Endothelial cell of hepatic sinusoid (primary cell): ENCODE measurements at regions not wholly inside any gene's neighbourhood (a gene's known extent, or its start where the extent isn't known, plus 50 kb on each side); places are given as distances from the start of the nearest gene placed in this dataset.

Experiments used
- in situ Hi-C: cut with HindIII; loops from 2 replicates; pipeline ENCODE4 v1.10.0; 2017; ENCODE audit warnings: low sequenced_read_pairs

DNA sequence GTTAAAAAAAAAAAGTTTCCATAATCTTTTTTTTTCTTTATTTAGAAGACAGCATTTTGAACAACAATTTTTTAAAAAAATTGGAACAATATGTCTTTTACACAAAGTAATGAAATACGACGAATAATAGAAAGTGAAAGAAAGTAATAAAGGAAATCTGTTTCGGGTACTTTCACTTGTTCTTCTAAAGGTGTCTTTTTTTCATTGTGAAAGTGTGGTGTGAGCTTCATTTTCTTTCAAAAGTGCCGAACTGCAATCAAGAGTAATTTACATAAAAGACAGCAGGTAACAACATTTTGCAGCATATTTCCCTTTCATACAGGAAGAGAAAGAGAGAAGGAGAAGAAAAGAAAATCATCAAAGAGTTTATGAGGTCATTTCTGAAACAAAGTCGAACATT, 159.7 kb upstream of the CDH12 start:
- in situ Hi-C loops, result no loop called here

DNA sequence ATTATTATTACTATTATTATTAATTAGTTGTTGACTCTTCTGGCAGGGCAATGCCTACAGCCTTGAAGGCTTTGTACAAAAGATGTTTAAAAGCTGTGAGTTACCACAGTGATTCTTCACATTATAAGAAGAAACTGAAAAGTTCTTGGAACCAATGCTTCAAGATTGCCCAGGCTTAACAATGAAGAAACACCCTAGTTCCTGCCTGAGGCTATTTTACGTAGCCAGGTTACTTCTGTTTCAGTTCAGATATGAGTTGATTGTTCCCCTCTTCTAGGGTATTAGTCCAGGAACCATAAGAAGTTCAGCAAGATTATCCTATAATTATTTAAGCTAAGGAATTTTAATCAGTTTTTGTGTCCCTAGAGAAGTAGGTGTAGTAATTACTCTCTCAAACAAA, 154.6 kb upstream of the CDH12 start:
- in situ Hi-C loops, result no loop called here

DNA sequence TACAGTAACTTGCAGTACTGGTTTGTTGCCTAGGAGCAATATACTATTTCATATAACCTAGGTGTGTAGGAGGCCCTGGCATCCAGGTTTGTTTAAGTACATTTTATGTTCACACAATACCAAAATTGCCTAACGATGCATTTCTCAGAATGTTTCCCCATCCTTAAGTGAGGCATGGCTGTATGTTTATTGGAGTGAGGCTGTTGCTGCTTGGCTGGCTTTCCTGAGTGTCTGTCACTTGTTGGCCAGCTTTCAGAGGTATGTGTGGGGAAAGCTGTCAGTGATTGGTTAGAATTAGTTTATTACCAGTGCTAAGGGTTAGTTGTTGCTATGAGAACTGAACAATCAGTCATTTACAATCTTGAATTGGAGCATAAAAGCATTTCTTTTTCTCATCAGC, 154.1 kb upstream of the CDH12 start:
- in situ Hi-C loops, result no loop called here

DNA sequence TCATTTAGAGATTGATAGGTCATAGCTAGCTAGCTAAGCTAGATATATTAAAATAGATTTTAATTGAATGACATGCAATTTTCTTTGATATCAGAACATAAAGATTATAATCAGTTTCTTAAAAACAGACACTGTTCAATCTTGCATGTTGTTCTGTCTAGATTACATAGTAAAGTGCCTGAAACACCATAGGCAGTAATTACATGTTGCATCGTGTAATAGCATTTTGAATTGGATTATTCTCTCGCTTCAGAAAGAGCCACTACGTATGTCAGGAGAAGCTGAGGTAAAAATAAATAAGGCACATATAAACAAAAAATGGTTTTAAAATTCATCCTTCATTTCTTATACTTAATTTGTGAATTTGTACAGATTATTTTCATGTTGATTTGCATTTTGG, 148.0 kb upstream of the CDH12 start:
- in situ Hi-C loops, result no loop called here

DNA sequence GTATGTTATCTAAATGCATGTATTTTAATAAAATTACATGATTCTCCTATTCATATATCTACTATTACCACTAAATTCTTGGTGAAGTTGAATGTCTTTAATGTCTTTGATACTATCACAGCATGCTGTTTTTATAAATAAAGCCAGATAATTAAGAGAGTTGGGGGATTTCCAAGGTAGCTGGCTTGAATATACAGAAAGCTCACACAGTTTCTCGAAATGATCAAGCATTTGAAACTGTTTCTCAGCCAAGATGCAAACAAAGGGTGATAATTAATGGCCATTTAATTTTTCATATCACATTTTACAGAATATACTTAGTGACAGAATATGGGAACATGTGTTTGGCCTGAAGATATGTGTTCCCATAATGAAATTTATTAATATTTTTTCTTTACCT, 145.6 kb upstream of the CDH12 start:
- in situ Hi-C loops, result no loop called here

DNA sequence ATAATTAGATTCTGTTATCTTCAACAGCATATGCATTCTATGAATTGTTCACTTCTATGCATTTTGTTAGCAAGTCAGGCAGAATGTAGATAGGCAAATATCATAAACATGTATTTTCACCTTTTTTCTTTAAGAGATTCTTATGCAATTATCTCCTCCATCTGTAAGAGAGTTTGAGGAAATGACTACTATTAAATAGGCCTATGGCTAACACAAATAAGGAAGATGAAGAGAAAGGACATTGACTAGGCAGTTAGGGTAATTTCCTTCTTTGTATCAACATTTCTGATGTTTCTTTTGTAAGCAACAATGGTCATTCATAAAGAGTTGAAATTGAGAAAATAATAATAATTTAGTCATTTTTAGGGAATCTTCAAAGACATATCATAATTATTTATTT, 145.2 kb upstream of the CDH12 start:
- in situ Hi-C loops, result no loop called here

- in situ Hi-C loops, result no loop called here
These were observed 135.8 kb upstream of the CDH12 start for GRCh38 chr5:22988937-22989336.

DNA sequence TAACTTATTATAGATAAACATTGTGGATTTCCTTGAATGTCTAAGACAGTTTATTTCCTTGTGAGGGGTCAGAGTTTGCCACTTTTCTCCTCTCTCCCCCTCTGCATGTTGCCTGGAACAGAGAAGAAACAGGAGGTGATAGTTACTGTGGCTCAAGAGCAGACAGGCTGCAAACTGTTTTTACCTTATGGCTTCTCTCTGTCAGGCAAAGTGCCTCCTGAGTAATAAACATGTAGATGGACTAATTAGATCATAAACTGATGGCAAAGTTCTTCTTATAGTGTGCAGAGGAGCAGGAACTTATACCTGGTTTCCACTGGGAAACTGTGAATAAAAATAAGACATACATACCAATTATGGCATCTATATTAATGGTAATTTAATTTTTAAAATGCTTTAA, 133.1 kb upstream of the CDH12 start:
- in situ Hi-C loops, result no loop called here

GRCh38 chr5:22985446-22985845, 132.3 kb upstream of the CDH12 start:
- in situ Hi-C loops, result no loop called here

- in situ Hi-C loops, result no loop called here
These were observed 117.9 kb upstream of the CDH12 start for GRCh38 chr5:22970956-22971618.

GRCh38 chr5:22970491-22970890, 117.3 kb upstream of the CDH12 start:
- in situ Hi-C loops, result no loop called here

GRCh38 chr5:22968386-22968785, 115.2 kb upstream of the CDH12 start:
- in situ Hi-C loops, result no loop called here

DNA sequence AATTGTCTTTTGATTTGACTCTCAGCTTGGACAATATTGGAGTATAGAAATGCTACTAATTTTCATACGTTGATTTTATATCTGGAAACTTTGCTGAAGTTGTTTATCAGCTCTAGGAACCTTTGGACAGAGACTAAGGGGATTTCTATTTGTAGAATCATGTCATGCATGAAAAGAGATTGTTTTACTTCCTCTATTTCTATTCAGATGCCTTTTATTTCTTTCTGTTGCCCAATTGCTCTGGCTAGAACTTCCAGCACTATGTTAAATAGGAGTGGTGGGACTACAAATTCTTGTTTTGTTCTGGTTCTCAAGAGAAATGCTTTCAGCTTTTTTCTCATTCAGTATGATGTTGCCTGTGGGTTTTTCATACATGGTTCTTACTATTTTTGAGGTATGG, 112.8 kb upstream of the CDH12 start:
- in situ Hi-C loops, result no loop called here

DNA sequence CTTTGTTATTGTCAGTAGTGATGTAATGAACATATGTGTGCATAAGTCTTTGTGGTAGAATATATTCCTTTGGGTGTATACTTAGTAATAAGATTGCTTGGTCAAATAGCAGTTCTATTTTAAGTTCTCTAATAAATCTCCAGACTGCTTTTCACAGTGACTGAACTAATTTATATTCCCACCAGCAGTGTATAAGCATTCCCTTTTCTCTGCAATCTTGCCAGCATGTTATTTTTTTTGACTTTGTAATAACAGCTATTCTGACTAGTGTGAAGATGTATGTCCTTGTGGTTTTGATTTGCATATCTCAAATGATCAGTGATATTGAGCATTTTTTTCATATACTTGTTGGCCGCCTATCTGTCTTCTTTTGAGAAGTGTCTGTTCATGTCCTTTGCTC, 111.5 kb upstream of the CDH12 start:
- in situ Hi-C loops, result no loop called here

- in situ Hi-C loops, result no loop called here
These were observed 105.5 kb upstream of the CDH12 start for GRCh38 chr5:22958462-22959262.

DNA sequence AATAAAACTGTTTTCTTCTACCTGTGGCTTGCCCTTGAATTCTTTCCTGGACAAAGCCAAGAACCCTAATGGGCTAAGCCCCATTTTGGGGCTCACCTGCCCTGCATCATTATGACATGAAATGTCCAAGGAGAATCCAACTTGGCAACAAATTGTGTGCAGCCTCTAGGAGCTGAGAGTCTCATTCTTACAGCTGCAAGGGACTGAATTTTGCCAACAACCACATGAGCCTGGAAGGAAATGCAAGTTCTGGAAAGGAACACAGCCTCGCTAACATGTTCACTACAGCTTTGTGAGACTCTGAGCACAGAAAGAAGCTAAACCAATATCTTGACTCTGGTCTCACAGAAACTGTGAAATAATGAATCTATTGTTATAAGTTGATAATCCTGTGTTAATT, 94.8 kb upstream of the CDH12 start:
- in situ Hi-C loops, result no loop called here

DNA sequence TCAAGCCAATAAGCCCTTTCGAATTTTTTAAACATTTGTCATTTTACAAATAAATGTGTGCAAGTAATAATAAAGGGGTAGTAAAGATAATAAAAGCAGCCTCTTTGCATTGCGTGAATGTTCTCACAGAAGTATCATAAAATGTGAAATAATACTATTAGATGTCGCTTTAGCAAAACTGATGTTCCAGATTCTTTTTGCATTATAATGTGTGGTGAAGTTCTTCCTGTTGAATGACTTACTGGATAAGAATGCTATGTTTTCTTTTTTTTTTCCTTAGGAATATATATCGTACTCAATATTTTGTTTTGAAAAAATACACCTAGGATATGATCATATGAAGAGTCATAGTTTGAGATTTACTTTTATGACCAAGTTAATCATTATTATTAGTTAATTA, 85.2 kb upstream of the CDH12 start:
- in situ Hi-C loops, result no loop called here

GRCh38 chr5:22928821-22929482, 75.8 kb upstream of the CDH12 start:
- in situ Hi-C loops, result no loop called here

GRCh38 chr5:22926574-22926973, 73.4 kb upstream of the CDH12 start:
- in situ Hi-C loops, result no loop called here

DNA sequence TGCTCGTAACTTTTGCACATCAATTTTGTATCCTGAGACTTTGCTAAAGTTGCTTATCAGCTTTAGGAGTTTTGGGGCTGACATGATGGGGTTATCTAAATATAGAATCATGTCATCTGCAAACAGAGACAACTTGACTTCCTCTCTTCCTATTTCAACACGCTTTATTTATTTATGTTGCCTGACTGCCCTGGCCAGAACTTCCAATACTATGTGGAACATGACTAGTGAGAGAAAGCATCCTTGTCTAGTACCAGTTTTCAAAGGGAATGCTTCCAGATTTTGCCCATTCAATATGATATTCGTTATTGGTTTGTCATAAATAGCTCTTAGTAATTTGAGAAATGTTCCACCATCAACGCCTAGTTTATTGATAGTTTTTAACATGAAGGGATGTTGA, 65.4 kb upstream of the CDH12 start:
- in situ Hi-C loops, result no loop called here

- in situ Hi-C loops, result no loop called here
These were observed 63.2 kb upstream of the CDH12 start for GRCh38 chr5:22916393-22916792.

DNA sequence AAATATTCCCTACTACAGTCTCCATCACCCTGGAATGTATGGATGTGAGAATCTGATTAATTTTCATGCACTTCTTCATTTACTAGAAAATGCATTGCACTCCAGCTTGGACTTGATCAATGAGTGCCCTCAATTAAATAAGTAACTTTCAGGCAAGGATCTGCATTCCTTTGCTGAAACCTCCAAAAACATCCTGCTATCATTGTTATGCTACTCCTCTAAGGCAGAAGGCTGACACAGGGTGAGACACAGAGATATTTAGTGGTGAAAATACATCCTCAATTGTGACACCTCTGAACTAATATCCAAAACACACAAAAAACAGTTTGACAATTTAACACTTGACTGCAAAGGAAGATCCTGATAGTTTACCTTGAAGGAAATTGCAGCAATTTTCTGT, 57.9 kb upstream of the CDH12 start:
- in situ Hi-C loops, result no loop called here
